NCI-H1436 (cell line): ENCODE measurements at regions not wholly inside any gene's neighbourhood (a gene's known extent, or its start where the extent isn't known, plus 50 kb on each side); places are given as distances from the start of the nearest gene placed in this dataset.

ENCODE experiments used
- DNase-seq: peaks from one replicate; lab custom pipeline; 2025; lab: John Stamatoyannopoulos, UW

DNA sequence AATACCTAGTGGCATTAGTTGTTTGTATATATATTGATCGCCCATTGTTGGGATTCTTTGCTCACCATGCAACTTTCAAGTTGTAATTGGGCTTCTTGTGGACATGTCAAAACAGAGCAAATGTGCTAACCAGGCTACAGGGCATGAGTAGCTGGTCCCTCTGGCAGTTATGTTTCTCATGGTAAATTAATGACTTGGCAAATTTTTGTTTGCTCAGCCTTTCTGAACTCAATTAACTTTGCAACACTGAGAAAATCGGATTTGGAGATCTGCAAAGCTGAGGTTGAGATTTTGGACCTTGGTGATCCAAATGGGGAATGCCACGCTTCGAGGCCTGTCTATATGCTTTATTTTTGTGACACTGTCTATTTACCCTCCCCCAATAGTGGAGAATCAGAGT is 138.5 kb upstream of the PIRT start:
- DNase-seq: no peak

- DNase-seq: no peak
These were observed 130.1 kb upstream of the PIRT start for GRCh38 chr17:10968007-10968406.

DNA sequence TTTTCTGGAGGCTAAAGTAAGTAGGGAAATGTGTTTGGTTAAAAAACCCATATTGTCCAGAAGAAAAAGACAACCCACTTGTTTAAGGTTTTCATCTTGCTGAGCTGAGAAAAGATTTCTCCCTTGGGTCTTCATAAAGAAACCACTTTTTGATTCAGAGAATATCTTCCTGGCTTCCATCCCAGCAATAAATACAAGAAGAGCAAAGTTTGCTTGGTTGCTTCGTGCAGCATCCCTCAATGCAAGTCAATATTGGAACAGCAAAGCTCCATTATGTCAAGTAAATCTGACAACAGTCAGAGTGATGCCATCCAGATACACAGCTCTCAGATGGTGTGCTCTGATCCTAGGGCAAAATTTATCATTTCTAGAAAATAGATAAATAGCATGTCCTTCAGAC is 118.9 kb upstream of the PIRT start:
- DNase-seq: no peak

DNA sequence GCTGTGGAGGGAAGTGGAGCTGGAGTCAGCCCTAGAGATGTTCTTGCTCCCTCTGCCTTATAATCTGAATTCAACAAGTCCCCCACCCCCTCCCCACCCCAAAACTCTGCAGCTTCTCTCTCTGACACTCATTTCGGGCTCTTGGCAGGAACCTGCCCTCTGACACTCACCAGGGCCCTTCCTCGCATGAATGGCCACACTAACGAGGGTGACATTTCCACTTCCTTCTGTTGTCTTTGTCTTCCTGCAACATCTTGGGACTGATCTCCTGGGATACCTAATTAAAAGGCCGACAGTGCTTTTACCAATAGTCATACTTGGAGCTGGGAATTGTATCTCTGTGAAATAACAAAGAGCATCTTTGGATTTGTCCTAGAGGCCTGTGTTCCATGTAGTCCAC is 106.9 kb upstream of the PIRT start:
- no peak for DNase-seq

- no peak for DNase-seq
These were observed 99.0 kb upstream of the PIRT start for GRCh38 chr17:10936931-10937330.

DNA sequence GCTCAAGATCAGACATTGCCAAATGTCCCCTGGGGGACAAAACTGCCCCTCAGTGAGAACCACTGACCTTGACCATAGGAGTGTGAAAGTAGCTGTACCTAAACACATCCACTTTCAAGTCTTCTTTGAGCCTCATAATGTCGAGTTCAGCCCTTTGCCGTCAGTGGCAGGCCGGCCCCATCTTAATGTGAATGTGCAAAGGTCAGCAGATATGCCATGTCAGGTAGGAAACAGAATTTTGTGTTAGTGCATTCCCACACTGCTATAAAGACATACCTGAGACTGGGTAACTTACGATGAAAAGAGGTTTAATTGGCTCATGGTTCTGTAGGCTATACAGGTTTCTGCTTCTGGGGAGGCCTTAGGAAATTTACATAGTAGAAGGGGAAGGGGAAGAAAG is 95.1 kb upstream of the PIRT start:
- no peak for DNase-seq

- DNase-seq: no peak
These were observed 93.2 kb upstream of the PIRT start for GRCh38 chr17:10931133-10931532.

DNA sequence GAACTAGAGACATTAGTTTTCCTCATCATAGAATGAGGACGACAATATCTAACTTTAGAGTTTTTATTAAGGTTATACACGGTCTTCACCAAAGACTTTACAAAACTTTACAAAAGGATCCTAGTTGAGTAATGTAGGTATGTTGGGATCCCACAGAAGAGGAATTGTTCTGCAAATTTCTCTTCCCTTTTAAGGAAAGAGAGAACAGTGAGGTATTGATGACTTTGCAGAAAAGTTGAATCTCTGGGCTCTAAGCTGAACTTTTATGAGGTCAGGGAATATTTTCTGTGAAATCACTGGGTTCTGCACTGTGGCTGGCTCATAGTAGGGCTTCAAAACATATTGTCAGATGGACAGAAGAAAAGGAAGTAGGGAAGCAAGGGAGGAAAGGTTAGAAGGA is 89.8 kb upstream of the PIRT start:
- no peak for DNase-seq

GRCh38 chr17:10920558-10921108 is 82.7 kb upstream of the PIRT start:
- no peak for DNase-seq

DNA sequence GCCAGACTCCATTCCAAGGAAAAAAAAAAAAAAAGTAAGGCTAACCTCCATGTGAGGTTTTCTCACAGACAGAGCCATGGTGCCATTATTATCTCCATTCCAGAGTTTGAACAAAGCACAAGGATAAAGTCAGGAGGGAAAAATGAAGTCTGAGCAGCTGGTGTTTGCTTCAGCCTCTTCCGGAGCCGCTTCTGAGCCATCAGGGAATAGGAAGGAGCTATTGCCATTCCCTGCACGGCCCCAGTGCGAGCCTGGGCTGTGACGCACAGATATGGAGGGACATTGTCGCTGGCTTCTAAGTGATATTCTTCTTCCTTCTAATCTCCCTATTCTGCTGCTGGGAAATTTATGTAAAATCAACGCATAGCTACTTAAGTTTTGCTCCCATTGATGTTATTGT is 69.5 kb upstream of the PIRT start:
- no peak for DNase-seq

DNA sequence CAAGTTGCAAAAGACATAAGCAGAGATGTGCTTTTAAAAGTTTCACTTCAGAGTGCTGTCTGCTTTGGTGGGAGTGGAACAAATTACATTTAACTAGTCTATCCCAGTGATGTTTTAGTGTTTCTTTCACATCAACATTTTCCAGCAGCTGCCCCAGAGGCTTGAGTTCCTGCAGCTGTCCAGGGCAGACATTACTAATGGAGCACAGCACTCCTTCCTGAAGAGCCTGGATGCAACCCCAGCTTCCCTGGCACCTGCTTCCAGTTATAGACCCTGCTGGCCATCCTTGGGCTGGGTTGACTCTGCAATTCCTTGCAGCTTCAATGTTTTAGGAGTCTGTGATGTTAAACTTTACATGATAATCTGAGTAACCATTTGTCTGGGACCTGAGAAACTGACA is 61.4 kb upstream of the PIRT start:
- no peak for DNase-seq

DNA sequence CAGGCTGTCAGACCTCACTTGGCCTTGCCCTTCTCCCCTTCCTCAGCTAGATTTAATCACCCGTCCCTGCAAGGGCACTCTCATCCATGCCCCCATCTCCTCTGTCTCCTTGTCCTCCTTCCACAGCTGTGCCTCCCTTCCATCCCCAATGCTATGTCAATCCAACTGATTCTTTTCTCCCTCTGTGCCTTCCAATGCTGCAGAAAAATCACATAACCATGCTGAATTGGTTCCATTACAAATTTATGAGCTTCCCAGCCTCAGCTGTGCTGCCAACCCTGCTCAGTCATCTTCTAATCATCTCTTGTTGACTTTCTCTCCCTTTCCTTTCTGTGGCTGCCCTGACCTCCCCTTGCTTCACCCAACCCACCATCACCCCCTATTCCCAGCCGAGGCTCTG is 56.3 kb upstream of the PIRT start:
- DNase-seq: no peak

DNA sequence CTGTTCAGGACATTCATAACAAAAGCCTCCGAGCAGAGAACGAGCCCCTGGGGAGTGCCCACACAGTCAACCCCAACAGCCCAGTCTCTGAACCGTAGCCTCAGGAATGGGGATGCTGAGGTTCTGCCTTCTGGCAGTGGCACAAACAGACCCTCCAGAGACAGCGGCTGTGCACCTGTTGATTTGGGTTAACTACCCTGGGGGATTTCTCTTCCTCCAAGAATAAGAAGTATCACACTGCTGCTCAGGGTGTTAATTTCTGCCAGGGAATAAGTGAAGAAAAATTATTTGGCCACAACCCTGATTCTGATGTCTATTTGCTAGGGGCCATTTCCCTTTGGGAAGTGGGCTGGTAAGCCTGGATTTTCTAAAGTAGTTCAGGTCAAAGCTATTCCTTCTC is 51.0 kb upstream of the PIRT start:
- DNase-seq: no peak
